ENCODE measurements at regions not wholly inside any gene's neighbourhood (a gene's known extent, or its start where the extent isn't known, plus 50 kb on each side); places are given as distances from the start of the nearest gene placed in this dataset.

DNA sequence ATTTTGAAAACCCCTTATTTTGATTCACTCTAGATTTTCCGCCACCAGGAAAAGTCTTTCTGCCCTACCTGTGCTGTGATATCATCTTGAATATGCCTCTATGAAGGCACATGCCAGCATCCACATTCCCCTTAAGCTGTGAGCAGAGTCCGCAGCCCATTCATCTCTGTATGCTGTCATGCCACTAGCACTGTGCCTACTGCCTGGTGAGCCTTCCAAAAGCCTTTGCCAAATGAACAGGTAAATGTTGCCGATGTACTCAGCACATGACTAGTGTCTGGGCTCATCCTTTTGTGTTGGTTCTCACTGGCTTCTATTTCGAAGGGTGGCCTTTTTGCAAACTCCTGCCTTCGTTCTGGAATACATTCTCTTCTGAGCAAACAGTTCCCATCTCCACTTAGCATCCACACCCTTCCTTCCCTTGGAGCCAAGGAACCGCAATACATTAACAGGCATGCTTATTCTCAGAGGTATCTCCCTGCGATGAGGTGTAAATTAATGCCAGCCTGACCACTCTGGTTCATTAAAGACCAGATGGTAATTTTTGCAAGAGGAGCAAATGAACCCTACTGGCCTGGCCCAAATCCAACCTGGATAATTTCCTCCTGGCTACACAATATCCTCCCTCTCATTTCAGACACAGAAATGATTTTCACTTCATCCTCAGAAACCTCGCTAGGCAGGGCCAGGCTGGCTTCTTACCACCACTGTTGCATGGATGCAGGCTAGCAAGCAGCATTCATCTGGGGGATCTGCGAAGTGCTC is 339.7 kb upstream of the NFE2L3 start:
- DNase-seq (ENCODE audit: low spot score in 2 of 2): no peak
- intact Hi-C loops (cut with DNase I; ENCODE audit: low total_unique reads): no loop called here
- 63 to 82% methylated on average over 9 of the region's 9 CpGs for WGBS, 2 donors

DNA sequence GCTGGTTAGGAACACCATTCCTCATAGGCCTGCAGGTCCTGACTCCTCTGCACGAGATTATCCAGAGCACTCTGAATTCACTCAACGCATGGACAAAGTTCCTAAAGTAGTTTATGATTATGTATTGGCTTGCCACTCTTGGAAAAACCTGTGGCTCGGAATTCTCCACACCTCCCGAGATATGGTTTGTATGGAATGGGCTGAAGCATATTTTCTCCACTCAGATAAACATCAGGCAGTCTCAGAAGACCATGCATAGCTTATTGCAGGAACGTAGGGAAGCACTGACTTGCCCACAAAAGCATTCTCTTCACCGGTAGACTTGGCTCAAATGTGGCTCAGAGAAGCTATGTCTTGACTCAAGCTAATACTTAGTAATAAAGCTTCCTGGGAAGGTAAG is 338.6 kb upstream of the NFE2L3 start:
- no peak for TF ChIP-seq POLR2A (IDR thresholded peaks at IDR 0.05)
- TF ChIP-seq, protein P1, sequence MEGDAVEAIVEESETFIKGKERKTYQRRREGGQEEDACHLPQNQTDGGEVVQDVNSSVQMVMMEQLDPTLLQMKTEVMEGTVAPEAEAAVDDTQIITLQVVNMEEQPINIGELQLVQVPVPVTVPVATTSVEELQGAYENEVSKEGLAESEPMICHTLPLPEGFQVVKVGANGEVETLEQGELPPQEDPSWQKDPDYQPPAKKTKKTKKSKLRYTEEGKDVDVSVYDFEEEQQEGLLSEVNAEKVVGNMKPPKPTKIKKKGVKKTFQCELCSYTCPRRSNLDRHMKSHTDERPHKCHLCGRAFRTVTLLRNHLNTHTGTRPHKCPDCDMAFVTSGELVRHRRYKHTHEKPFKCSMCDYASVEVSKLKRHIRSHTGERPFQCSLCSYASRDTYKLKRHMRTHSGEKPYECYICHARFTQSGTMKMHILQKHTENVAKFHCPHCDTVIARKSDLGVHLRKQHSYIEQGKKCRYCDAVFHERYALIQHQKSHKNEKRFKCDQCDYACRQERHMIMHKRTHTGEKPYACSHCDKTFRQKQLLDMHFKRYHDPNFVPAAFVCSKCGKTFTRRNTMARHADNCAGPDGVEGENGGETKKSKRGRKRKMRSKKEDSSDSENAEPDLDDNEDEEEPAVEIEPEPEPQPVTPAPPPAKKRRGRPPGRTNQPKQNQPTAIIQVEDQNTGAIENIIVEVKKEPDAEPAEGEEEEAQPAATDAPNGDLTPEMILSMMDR (IDR thresholded peaks at IDR 0.05): no peak
- no peak for DNase-seq (ENCODE audit: low spot score in 2 of 2)
- 90 to 91% methylated on average over 6 of the region's 6 CpGs for WGBS, 2 donors
- H3K4me3 ChIP-seq (ENCODE audit: low read depth, poor library complexity, severe bottlenecking): no peak overlapping the region
- intact Hi-C loops (cut with DNase I; ENCODE audit: low total_unique reads): no loop called here

More for the DNA sequence above, 339.7 kb upstream of the NFE2L3 start:
- no peak for TF ChIP-seq POLR2A (IDR thresholded peaks at IDR 0.05)
- TF ChIP-seq, protein P1 (IDR thresholded peaks at IDR 0.05): no peak
- H3K4me3 ChIP-seq (ENCODE audit: low read depth, poor library complexity, severe bottlenecking): no peak overlapping the region

DNA sequence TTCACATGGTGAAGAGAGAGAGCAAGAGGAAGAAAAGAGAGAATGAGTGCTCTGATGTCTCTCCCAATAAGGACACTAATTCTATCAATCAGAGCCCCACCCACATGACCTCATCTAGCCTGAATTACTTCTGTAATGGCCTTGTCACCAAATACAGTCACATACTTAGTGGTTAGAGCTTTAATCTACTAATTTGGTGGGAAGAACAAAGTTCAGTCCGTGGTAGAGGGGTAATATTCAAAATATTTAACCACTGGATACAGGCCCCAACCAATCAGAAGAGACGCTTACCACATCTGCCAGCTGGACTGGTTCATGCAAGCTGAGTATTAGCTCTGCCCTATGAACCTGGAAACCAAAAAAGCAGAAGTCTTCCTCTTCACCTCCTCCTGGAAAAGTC is 336.3 kb upstream of the NFE2L3 start:
- DNase-seq (ENCODE audit: low spot score in 2 of 2): no peak
- TF ChIP-seq, protein P1 (IDR thresholded peaks at IDR 0.05): no peak
- no peak for TF ChIP-seq POLR2A (IDR thresholded peaks at IDR 0.05)
- no peak overlapping the region for H3K4me3 ChIP-seq (ENCODE audit: low read depth, poor library complexity, severe bottlenecking)
- intact Hi-C loops (cut with DNase I; ENCODE audit: low total_unique reads): no loop called here
- WGBS, 2 donors: 81 to 83% methylated on average over 2 of the region's 2 CpGs

DNA sequence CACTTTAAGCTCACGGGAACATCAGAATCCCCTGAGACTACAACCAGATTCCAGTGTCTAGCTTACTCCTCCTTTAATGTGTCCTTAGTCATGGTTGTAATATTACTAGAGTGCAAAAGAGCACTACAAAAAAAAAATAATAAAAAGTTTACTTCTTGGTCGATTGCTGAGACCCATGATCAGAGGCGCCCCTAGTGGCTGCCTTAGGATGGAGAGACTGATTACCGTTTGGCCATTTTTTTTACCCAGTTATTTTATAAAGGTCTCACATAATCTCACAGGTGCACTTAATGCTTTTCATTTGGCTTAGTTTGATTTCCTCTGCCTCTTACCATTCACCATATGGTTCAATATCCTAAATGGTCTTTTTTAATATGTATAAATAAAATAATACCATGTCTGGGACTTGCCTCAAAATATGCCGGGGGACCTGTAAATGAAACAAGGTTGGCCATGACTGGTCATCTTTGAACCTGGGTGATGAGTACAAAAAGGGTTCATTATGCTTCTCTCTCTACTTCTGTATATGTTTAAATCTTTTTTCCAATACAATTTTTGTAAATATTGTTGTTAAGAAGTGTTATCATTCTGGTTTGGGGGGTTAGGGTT is 331.5 kb upstream of the NFE2L3 start:
- H3K4me3 ChIP-seq (ENCODE audit: low read depth, poor library complexity, severe bottlenecking): no peak overlapping the region
- intact Hi-C loops (cut with DNase I; ENCODE audit: low total_unique reads): no loop called here

DNA sequence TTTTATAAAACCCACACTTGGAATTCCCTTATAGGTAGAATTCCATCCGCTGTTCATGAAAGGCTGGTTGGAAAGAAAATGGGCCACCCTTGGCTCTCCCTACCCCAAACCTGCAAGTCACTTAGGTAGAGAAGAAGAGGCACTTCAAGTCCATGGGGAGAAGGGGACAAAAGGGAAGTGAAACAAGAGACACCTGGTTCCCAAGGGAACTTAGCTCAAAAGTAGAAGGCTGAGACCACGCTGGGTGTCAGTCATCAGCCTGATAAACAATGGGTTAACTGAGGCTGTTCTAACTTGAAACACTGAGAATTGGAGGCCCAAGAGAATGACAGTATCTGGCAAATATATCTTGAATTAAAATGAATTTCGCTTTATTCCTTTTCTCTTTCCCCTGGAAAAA is 330.8 kb upstream of the NFE2L3 start:
- WGBS, 2 donors: 88 to 94% methylated on average over 3 of the region's 3 CpGs
- TF ChIP-seq POLR2A (IDR thresholded peaks at IDR 0.05): no peak
- TF ChIP-seq, protein P1 (IDR thresholded peaks at IDR 0.05): no peak
- DNase-seq (ENCODE audit: low spot score in 2 of 2): no peak

More for the DNA sequence above, 331.5 kb upstream of the NFE2L3 start:
- 72 to 80% methylated on average over 5 of the region's 5 CpGs for WGBS, 2 donors
- no peak for TF ChIP-seq POLR2A (IDR thresholded peaks at IDR 0.05)
- TF ChIP-seq, protein P1 (IDR thresholded peaks at IDR 0.05): no peak
- no peak for DNase-seq (ENCODE audit: low spot score in 2 of 2)

More for the DNA sequence above, 330.8 kb upstream of the NFE2L3 start:
- no peak overlapping the region for H3K4me3 ChIP-seq (ENCODE audit: low read depth, poor library complexity, severe bottlenecking)
- intact Hi-C loops (cut with DNase I; ENCODE audit: low total_unique reads): no loop called here
